ENCODE measurements at regions not wholly inside any gene's neighbourhood (a gene's known extent, or its start where the extent isn't known, plus 50 kb on each side); places are given as distances from the start of the nearest gene placed in this dataset.
"Not testable (repeated sequence)": the region's sequence is repeated elsewhere in the genome, so short reads cannot be mapped to it uniquely, and the experiment has no call there.

DNA sequence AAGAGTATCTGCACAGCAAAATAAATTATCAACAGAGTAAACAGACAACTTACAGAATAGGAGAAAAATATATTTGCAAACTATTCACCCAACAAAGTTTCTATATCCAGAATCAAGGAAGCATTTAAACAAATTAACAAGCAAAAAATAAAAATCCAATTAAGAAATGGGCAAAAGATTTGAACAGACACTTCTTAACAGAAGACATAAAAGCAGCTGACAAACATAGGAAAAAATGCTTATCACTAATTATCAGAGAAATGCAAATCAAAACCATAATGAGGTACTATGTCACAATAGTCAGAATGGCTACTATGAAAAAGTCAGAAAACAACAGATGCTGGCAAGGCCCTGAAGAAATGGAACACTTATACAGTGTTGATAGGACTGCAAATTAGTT lies 434.2 kb upstream of the ADGRB3 start:
- H3K9me3 ChIP-seq (ENCODE audit: severe bottlenecking) = no peaks in the 10 kb centered on the region
- DNase-seq = no peak
- H3K27ac ChIP-seq = no peak overlapping the region
- no peak overlapping the region for H3K4me3 ChIP-seq (ENCODE audit: low read depth, low read length)
- no peaks in the 10 kb centered on the region for H3K27me3 ChIP-seq (ENCODE audit: insufficient read depth, low read depth, severe bottlenecking)
- H3K36me3 ChIP-seq = no peaks in the 10 kb centered on the region
- TF ChIP-seq, protein P1, sequence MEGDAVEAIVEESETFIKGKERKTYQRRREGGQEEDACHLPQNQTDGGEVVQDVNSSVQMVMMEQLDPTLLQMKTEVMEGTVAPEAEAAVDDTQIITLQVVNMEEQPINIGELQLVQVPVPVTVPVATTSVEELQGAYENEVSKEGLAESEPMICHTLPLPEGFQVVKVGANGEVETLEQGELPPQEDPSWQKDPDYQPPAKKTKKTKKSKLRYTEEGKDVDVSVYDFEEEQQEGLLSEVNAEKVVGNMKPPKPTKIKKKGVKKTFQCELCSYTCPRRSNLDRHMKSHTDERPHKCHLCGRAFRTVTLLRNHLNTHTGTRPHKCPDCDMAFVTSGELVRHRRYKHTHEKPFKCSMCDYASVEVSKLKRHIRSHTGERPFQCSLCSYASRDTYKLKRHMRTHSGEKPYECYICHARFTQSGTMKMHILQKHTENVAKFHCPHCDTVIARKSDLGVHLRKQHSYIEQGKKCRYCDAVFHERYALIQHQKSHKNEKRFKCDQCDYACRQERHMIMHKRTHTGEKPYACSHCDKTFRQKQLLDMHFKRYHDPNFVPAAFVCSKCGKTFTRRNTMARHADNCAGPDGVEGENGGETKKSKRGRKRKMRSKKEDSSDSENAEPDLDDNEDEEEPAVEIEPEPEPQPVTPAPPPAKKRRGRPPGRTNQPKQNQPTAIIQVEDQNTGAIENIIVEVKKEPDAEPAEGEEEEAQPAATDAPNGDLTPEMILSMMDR (IDR thresholded peaks at IDR 0.05; ENCODE audit: low read depth, low read length) = no peak

DNA sequence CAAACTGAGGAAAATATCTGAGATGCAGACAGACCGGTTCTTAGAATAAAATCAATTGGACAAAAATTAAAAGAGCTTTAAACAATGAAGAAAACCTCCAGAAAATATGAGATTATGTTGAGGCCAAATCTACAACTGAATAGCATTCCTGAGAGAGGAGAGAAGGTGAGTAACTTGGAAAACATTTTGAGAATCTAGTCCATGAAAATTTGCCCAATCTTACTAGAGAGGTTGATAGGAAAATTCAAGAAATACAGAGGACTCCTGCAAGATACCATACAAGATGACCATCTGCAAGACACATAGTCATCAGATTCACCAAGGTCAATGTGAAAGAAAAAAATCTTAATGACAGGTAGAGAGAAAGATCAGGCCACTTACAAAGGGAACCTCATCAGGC lies 437.7 kb upstream of the ADGRB3 start:
- no peak overlapping the region for H3K27ac ChIP-seq
- H3K4me3 ChIP-seq (ENCODE audit: low read depth, low read length) = no peak overlapping the region
- DNase-seq = no peak
- H3K36me3 ChIP-seq = no peaks in the 10 kb centered on the region
- TF ChIP-seq, protein P1 (IDR thresholded peaks at IDR 0.05; ENCODE audit: low read depth, low read length) = no peak
- no peaks in the 10 kb centered on the region for H3K9me3 ChIP-seq (ENCODE audit: severe bottlenecking)
- no peaks in the 10 kb centered on the region for H3K27me3 ChIP-seq (ENCODE audit: insufficient read depth, low read depth, severe bottlenecking)

DNA sequence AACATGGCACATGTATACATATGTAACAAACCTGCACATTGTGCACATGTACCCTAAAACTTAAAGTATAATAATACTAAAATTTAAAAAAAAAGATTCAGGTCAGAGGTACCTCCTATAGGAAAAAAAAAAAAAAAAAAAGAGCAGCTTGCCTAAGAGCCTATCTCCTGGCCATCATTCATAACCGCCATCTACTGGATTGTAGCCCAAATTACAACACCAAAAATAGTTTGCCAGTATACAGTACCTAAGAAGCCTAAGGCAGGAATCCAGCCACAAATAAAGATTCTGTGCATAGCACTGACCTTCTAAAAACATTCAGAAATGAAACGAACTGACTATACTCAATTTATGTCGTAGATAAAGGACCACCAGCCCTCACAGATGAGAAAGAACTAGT lies 438.4 kb upstream of the ADGRB3 start:
- no peaks in the 10 kb centered on the region for H3K36me3 ChIP-seq
- no peak overlapping the region for H3K27ac ChIP-seq
- peak; percentile 9 for DNase-seq
- no peaks in the 10 kb centered on the region for H3K27me3 ChIP-seq (ENCODE audit: insufficient read depth, low read depth, severe bottlenecking)
- no peak overlapping the region for H3K4me3 ChIP-seq (ENCODE audit: low read depth, low read length)
- no peaks in the 10 kb centered on the region for H3K9me3 ChIP-seq (ENCODE audit: severe bottlenecking)
- TF ChIP-seq, protein P1 (IDR thresholded peaks at IDR 0.05; ENCODE audit: low read depth, low read length) = 0 out of 2 replicates have a peak, but pooled peaks have one; percentile 25

DNA sequence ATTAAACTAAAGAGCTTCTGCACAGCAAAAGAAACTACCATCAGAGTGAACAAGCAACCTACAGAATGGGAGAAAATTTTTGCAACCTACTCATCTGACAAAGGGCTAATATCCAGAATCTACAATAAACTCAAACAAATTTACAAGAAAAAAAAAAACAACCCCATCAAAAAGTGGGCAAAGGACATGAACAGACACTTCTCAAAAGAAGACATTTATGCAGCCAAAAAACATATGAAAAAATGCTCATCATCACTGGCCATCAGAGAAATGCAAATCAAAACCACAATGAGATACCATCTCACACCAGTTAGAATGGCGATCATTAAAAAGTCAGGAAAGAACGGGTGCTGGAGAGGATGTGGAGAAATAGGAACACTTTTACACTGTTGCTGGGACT lies 439.3 kb upstream of the ADGRB3 start:
- H3K27ac ChIP-seq; H3K9me3 ChIP-seq (ENCODE audit: severe bottlenecking); DNase-seq; H3K36me3 ChIP-seq; H3K4me3 ChIP-seq (ENCODE audit: low read depth, low read length); H3K27me3 ChIP-seq (ENCODE audit: insufficient read depth, low read depth, severe bottlenecking): not testable (repeated sequence)

DNA sequence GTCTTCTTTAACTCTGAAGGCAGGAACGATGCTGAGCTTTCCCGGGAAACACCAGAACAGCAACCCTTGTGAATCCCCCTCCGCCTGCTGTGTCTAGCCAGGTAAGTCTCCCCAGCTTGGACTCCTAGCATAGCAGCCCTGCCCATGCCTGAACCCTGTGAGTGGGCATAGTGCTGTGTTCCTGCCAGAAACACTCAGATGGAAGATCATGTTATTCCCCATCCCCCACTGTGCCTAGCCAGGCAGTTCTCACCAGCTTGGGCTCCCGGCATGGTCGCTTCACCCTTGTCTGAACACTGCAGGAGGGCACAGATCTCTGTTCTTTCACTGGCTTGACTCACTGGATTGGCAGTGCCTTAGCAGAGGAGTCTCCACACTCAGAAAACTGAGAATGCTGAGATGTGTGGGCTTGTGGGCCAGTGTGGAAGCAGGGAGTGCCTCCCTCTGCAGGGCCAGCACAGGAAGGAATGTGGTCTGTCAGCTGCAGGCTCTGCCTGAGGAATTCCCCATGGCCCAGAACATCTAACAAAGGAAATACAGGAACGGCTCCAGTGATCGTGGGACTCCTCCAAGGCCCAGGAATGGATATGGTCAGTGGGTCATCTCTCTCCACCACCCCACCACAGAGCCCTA lies 440.1 kb upstream of the ADGRB3 start:
- no peak overlapping the region for H3K4me3 ChIP-seq (ENCODE audit: low read depth, low read length)
- TF ChIP-seq, protein P1 (IDR thresholded peaks at IDR 0.05; ENCODE audit: low read depth, low read length) = no peak
- H3K27ac ChIP-seq = no peak overlapping the region

DNA sequence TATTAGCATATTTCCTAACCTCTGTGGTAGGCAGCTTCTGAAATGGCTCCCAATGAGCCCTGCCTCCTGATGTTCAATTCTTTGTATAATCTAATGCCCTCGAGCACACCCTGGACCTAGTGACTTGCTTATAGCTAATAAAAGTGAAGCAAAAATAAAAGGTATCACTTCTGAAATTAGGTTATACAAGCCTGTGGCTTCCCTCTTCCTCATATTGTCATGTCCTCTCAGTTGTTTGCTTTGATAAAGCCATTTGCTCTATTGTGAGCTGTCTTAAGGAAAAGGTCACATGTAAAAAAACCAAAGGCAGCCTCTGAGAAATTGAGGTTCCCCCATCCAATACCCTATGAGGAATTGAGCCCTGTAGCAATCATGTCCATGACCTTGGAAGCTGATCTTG lies 442.1 kb upstream of the ADGRB3 start:
- DNase-seq = no peak
- Histone ChIP-seq H3K27me3 (ENCODE audit: insufficient read depth, low read depth, severe bottlenecking) (no peaks in the 10 kb centered on the region), H3K4me3 (ENCODE audit: low read depth, low read length) (no peak overlapping the region), H3K36me3 (no peaks in the 10 kb centered on the region), H3K27ac (no peak overlapping the region), H3K9me3 (ENCODE audit: severe bottlenecking) (no peaks in the 10 kb centered on the region)
- TF ChIP-seq, protein P1 (IDR thresholded peaks at IDR 0.05; ENCODE audit: low read depth, low read length) = no peak

More for the DNA sequence above, 440.1 kb upstream of the ADGRB3 start:
- Histone ChIP-seq H3K9me3 (ENCODE audit: severe bottlenecking) (no peaks in the 10 kb centered on the region), H3K36me3 (no peaks in the 10 kb centered on the region), H3K27me3 (ENCODE audit: insufficient read depth, low read depth, severe bottlenecking) (no peaks in the 10 kb centered on the region)
- DNase-seq = no peak
